ENCODE measurements at regions not wholly inside any gene's neighbourhood (a gene's known extent, or its start where the extent isn't known, plus 50 kb on each side); places are given as distances from the start of the nearest gene placed in this dataset.

DNA sequence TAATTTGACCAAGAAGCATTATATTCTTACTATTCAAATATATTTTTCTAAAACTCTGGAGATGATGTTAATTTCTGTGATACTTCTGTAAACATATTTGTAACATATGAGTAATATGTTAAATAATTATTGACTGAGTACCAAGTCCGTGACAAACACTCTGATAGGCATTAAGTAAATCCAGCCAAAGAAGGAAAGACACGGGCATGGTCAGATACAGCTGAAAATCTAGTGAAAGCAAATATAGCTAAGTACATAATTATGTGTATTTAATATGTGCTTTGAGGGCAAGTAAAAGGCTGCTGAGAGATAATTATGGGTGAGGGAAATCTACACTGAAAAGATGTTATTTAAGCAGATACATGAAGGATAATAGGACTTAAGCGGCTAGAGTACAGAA is 1263.6 kb upstream of the ADGRL3 start:
- no peak for DNase-seq (ENCODE audit: low spot score)
- intact Hi-C loops (cut with DNase I), result no loop called here

DNA sequence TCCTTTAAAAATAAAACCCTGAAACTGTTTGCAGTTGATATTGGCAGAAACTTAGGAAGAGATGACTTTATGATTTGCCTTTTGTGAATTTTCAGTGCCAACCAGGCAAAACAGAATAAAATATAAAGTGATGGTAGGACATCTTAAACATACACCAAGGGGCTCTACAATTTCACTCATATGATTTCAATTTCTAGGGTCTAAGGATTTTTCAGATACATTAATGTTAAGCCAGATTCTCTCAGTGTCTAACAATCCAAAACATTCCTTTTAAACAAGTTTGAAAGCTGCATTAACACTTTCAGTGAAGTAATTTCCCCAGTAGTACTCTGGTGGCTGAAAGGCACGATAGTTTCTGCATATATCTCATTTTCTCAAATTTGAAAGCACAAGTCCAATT is 1262.0 kb upstream of the ADGRL3 start:
- intact Hi-C loops (cut with DNase I), result no loop called here
- no peak for DNase-seq (ENCODE audit: low spot score)

DNA sequence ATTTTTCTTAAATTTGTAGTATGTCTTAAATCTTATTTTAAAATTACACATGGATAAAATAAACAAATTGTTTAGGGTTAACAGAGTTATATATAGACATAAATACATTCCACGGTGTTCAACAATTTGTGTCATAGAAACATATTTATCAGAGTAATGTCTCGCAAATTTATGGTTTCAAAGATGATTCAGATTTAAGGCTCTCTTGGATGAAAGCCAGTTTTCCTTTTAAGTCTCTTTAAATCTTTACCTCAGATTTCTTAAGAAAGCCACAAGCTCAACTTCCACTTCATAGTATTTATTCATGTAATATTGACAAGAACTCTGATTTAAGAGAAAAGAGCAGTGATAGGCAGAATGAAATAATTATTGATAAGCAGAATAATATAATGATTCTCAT is 1254.8 kb upstream of the ADGRL3 start:
- intact Hi-C loops (cut with DNase I), result no loop called here
- no peak for DNase-seq (ENCODE audit: low spot score)

DNA sequence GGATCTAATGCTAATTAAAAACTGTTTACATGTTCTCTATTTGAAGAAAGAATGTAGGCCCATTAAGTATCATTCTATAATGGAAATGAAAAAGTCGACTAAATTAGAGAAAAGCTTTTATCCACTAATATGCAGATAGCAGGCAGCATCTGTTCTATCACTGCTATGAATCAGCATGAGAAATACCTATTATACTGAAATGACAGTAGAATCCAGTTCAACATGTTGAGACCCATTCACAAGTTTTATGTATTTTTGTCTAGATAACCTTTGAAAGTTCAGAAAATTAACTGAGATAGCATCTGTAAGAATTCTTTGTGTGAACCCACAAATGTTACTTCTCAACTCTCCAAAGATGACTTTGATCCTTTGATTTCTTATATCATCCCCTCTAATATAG is 1254.4 kb upstream of the ADGRL3 start:
- intact Hi-C loops (cut with DNase I), result no loop called here
- DNase-seq (ENCODE audit: low spot score), result no peak

DNA sequence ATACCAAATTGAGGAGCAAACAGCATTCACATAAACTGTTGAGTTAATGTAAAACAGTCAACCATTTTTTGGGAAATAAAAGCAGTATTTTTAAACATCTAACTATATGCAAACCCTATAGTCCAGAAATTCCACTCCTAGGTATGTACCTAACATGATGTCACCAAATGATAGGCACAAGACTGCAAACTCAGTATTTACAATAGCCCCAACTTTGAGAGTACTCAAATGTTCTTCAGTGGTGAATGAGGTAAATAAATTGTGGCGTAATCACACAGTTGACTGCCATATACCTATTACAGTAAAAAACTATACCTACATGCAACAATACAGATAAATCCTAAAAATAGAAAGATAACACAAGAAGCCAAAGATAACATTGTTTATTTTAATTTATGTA is 1243.8 kb upstream of the ADGRL3 start:
- intact Hi-C loops (cut with DNase I), result no loop called here
- DNase-seq (ENCODE audit: low spot score), result no peak

DNA sequence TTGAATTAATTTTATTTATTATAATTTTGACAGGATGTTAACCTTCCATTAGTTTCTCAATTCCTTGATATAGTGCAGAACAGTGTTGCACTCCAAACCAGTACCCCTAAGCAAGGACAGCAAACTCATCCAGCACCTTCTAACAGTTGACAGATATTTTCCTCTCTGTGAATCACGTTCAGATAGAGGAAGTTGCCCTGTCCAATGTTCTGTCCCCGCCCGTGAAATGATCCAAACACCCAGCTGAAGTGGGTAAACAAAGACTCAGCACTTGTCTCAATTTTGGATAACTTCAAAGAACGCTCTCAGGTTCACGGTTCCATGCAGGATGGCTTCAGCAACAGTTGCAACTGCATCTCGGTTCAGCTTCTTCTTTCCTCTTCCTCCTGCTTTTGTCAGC is 1240.0 kb upstream of the ADGRL3 start:
- intact Hi-C loops (cut with DNase I), result no loop called here
- DNase-seq (ENCODE audit: low spot score), result no peak

DNA sequence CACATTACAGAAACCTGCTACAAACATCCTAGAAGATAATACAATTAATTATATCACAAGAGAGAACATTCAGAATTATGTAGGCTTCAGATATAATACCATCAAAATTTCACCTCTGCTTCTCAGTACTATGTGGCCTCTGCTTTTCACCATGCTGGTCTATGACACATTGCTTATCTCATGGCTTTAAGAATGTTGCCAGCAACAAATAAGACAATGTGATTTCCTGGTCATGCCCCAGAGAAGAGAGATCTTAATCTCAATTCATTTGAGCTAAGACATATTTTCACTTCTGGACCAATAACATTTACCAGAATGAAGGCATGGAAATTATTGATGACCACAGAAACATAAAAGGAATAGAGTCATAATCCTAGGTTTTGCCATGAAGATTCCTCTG is 1233.4 kb upstream of the ADGRL3 start:
- intact Hi-C loops (cut with DNase I), result no loop called here
- no peak for DNase-seq (ENCODE audit: low spot score)

DNA sequence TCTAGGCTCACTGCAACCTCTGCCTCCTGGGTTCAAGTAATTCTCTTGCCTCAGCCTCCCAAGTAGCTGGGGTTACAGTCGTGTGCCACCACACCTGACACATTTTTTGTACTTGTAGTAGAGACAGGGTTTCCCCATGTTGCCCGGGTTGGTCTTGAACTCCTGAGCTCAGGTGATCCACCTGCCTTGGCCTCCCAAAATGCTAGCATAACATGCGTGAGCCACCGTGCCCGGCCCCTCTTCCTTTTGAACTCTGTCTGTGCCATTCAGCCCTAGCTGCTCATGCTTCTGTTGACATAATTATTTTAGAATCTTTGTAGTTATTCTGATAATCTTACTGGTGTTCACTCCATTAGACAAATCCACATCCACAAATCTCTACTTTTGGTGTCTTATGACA is 1231.3 kb upstream of the ADGRL3 start:
- no peak for DNase-seq (ENCODE audit: low spot score)
- intact Hi-C loops (cut with DNase I), result no loop called here

DNA sequence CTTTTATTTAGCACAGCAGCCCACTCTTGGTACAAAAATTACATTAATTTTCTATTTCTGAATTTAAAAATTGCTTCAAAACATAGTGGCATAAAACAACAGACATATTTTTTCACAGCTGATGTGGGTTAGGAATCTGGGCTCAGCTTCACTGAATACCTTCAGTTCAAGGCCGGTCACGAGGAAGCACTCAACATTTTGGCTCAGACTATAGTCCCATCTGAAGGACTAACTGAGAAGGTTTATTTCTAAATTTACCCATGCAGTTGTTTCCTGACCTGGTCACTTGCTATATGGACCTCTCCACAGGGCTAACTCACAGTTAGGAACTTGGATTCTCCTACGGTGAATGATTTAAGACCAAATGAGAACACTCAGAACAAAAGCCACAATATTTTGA is 1230.2 kb upstream of the ADGRL3 start:
- intact Hi-C loops (cut with DNase I), result loop anchor here in 1 of 2 donors (2.0 kb wide), 1 partner anchor 859 kb away; no protein-coding TSS in a partner anchor

DNA sequence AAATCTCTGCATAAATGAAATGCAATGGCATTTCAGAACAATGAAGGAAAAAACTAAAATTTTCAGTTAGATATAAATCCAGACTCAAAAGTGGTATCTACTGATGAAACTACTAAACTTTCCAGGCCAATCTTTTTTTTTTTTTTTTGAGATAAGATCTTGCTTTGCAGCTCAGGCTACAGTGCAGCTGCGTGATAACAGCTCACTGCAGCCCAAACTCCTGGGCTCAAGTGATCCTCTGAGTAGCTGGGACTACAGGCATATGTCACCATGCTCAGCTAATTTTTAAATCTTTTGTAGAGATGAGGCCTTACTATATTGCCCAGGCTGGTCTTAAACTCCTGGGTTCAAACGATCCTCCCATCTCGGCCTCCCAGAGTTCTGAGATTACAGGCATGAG is 1228.2 kb upstream of the ADGRL3 start:
- intact Hi-C loops (cut with DNase I), result loop anchor here in 1 of 2 donors (2.0 kb wide), 1 partner anchor 861 kb away; no protein-coding TSS in a partner anchor
- DNase-seq (ENCODE audit: low spot score), result no peak

More for the DNA sequence above, 1230.2 kb upstream of the ADGRL3 start:
- DNase-seq (ENCODE audit: low spot score), result no peak

DNA sequence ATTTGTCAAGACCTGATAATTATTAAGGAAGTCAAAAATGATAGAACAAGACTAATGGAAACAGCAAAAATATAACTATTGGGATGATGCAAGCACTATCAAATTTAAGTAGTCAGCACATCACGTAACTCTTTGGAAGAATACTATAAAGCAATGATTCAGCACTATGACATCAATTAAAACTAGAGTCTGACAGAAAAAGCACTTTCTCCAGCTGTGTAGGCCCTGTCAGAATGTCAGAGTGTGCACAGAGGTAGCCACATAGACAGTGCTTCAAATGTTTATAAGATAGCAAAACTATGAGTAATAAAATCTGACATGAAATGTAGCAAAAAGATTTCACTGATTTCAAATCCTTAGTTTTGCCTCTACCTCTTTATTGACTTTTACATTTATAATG is 1226.6 kb upstream of the ADGRL3 start:
- intact Hi-C loops (cut with DNase I), result no loop called here
- no peak for DNase-seq (ENCODE audit: low spot score)

DNA sequence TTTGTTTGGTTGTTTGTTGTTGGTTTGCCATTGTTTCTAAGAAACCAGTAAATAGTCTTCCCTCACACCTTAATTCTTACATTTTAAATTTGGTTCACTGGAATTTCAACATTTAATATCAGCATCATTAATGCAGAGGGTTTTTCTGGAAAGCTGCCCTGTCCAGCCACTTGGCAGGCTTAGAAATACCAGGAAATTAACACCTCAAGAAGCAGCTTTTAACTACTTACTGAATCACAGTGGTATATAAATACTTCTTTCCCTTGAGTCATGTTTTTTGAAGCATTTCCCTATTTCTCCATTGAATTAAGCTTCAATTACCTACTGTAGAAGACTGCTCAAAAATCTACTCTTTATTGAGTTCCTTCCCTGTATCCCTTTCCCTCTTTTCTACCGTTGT is 1221.1 kb upstream of the ADGRL3 start:
- DNase-seq (ENCODE audit: low spot score), result no peak
- intact Hi-C loops (cut with DNase I), result no loop called here

DNA sequence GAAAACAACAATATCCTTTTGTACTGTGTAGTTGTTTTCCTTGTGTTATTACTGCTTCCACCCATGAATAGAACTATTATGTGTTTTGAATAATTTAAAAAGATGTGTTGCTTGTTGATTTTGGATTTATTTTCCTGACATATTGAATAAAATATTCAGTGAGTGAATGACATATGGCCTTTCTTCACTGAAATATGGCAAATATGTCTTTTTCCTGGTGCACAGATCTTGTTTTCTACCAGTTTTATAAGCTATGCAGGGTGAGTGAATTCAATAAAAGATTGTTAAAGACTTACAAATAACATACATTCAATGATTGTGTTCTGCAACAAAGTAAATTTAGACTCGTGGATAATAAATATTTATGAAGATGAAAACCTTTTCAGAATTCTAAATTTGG is 1216.3 kb upstream of the ADGRL3 start:
- intact Hi-C loops (cut with DNase I), result no loop called here
- DNase-seq (ENCODE audit: low spot score), result no peak

DNA sequence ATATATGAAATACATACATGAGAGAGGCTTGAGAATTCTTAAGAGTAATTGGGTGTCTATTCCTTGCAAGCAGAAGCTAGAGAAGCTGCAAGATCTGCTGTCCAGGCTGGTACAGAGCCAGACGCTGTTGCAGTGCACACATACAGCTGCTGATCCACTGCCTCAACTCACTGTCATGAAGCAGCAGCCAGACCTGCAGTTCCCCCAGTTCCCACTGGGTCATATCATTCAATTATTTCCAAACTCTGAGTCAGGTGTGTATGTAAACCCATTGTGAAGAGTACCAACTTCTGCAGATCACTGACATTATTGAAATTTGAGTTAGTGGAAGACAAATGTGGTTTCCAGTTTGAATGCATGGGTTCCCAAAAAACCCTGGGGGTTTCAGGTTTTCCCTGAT is 1212.8 kb upstream of the ADGRL3 start:
- intact Hi-C loops (cut with DNase I), result no loop called here
- DNase-seq (ENCODE audit: low spot score), result no peak

DNA sequence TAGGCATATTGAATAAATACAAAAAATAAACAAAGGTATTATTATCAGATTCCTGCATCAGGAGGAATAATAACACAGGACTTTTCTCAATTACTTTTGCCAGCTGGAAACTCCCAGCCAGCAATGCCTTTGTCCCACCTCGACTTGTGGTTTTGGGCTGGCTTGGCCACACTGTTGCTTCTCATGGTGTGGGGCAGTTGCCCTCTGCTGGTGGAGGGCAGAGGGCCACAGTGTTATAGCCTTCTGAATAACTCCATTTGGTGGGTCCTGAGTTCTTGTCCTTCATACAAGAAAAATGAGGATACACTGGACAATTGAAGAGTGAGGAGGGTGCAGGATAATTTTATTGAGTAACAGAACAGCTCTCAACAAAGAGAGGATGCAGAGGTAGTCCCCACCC is 1206.0 kb upstream of the ADGRL3 start:
- intact Hi-C loops (cut with DNase I), result no loop called here
- no peak for DNase-seq (ENCODE audit: low spot score)

DNA sequence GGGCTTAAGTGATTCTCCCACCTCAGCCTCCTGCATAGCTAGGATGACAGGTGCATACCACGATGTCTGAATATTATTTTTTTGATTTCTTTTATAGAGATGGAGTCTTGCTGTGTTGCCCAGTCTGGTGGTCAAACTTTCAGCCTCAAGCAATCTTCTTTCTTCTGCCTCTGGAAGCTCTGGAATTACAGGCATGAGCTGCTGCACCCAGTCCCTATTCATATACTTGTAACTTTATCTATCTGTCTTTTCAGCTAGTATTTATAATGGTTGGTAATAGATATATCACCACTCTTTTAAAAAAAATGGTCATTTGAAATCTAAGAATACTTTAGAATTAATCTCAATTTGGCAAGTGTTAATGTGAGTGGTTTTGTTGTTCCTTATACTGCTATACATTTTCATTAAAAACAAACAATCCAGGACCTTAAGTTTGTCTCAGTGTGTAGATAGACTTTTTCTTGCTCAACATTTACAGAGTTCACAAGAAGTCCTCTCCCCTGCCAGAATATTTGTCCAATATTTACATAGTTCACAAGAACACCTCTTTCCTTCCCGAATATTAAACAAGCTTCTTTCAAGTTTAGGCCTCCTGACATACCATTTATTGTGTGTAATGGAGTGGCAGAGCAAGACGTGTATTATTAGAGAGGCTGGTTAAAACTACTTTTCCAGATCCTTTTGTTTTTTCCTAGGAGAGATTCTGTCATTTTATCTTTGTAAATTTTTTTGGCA is 1197.4 kb upstream of the ADGRL3 start:
- intact Hi-C loops (cut with DNase I), result loop anchor here in 1 of 2 donors (10.0 kb wide), 1 partner anchor 928 kb away; no protein-coding TSS in a partner anchor
- no peak for DNase-seq (ENCODE audit: low spot score)

DNA sequence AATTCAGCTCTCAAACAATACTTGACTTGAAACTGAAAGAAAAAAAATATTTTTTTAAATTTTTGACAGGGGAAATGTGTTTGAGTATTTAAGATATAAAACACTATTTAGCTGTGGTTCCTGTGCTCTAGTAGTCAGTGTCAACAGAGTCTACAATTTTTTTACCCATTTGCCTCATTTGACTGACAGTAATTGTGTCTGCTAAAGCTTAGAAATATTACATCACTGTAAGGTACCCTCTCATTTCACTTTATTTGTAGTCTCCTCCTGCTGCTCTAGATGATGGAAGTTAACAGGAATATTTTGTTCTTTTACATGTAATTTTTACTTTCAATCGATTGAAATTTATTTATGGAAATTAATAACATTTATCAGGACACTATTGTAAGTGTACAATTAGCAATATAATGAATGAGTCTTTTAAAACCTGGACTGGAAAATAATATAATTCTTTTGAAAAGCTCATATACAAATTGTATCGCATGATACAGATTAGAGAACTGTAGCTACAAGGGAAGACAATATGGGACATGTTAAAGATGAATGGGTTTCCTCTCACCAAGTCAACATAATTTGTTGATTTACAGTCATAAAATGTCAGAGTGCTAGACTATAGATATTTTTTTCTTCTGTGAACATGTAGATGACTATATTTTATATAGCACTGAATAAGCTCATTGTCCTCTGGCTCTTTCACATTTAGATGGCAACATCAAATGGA is 1186.5 kb upstream of the ADGRL3 start:
- DNase-seq (ENCODE audit: low spot score), result no peak

DNA sequence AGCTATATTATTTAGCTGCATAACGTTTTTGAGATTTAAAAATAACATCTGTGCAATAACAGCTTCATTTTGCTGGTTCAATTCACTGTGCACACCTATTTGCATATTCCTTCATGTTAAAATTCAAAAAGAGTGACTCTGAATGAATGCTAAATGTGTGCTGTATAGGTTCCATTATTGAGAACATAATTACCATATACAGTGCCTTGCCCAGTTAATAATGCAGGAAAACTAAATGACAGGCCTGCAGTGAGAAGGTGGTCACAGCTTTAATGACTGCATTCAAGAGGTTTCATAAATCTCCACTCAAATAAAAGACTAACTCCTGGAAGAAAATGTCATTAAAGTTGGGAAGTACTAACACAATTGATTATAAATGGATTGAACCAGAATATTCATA is 1183.2 kb upstream of the ADGRL3 start:
- DNase-seq (ENCODE audit: low spot score), result no peak
- intact Hi-C loops (cut with DNase I), result no loop called here

More for the DNA sequence above, 1186.5 kb upstream of the ADGRL3 start:
- intact Hi-C loops (cut with DNase I), result no loop called here

DNA sequence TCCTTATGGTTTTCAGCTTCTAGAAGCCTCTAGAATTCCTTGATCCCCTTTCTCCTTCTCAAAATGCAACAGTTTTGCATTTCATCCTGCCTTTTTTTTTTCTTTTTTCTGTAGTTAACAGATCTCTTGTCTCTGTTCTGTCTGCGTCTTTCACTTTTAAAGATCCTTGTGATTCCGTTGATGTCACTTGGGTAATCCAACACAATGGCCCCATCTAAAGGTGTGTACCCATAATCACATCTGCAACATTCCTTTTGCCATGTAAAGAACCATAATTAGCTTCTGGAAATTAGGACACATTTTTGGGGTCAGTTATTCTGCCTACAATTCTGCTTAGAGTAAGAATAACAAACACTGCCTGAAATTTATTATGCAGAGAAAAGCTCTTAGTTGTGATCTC is 1180.9 kb upstream of the ADGRL3 start:
- DNase-seq (ENCODE audit: low spot score), result no peak

DNA sequence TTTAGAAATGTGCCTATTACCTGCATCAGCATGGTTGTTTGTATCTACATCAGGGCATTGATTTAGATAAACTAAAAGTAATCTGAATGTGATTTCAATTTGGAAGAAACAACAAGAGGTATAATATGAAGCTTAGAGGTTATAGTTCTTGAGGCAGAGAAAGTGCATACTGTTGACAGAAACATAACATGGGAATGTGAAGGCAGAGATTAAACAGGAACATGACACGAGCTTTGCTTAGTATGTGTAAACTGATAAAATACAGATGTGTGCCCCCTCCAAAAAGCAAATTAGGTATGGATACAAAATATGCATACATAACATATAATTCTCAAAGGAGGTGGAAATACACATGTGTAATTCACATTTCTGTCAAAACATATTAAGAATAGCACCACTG is 1180.2 kb upstream of the ADGRL3 start:
- no peak for DNase-seq (ENCODE audit: low spot score)
- intact Hi-C loops (cut with DNase I), result no loop called here

More for the DNA sequence above, 1180.9 kb upstream of the ADGRL3 start:
- intact Hi-C loops (cut with DNase I), result no loop called here

DNA sequence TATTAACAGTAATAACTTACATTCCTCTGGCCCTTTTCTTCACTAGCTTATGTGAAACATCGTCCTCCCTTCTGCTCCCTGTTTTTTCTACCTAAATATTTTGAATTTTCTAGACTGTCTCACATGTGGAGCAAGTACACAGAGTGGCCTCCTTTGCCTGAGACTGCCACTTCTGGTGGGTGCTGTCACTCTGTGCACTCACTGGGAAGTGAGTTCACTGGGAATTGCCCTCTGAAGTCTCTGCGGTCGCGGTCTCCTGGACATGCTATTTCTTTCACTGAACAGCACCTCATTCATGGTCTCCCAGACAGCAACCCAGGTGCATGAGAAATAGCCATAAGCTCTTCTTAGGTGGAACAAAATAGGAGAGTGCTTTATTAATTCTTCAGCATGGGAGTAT is 1179.7 kb upstream of the ADGRL3 start:
- intact Hi-C loops (cut with DNase I), result no loop called here
- no peak for DNase-seq (ENCODE audit: low spot score)

Data from posterior vena cava (tissue), 2 donors.